Neuronal stem cell (in vitro differentiated cells): ENCODE measurements at regions not wholly inside any gene's neighbourhood (a gene's known extent, or its start where the extent isn't known, plus 50 kb on each side); places are given as distances from the start of the nearest gene placed in this dataset.

Source experiments
- DNase-seq: peaks from one replicate; pipeline ENCODE4 v3.0.0-alpha.2; 2013; ENCODE audit warnings: low spot score
- H2AFZ ChIP-seq: one replicate; pipeline ENCODE4 v1.6.1; 2013; ENCODE audit warnings: mild to moderate bottlenecking, low read length, inconsistent platforms
- H2AK5ac ChIP-seq: 2 replicates; pipeline ENCODE4 v1.6.1; 2013; ENCODE audit warnings: low read depth, mild to moderate bottlenecking, inconsistent platforms, low read length, moderate library complexity, mixed read lengths
- H2BK120ac ChIP-seq: 2 replicates; pipeline ENCODE4 v1.6.1; 2013; ENCODE audit warnings: low read depth, mild to moderate bottlenecking, inconsistent platforms, low read length, moderate library complexity, mixed read lengths
- H2BK12ac ChIP-seq: one replicate; pipeline ENCODE4 v1.6.1; 2013; ENCODE audit warnings: low read length, inconsistent platforms
- H2BK15ac ChIP-seq: 2 replicates; pipeline ENCODE4 v1.6.1; 2013; ENCODE audit warnings: mild to moderate bottlenecking, low read length, inconsistent platforms, mixed read lengths
- H2BK5ac ChIP-seq: one replicate; pipeline ENCODE4 v1.6.1; 2013; ENCODE audit warnings: inconsistent platforms, mild to moderate bottlenecking, low read length, moderate library complexity
- H3K14ac ChIP-seq: one replicate; pipeline ENCODE4 v1.6.1; 2013; ENCODE audit warnings: low read length, inconsistent platforms
- H3K18ac ChIP-seq: 2 replicates; pipeline ENCODE4 v1.6.1; 2013; ENCODE audit warnings: low read length, inconsistent platforms
- H3K23ac ChIP-seq: 2 replicates; pipeline ENCODE4 v1.6.1; 2013; ENCODE audit warnings: low read depth, mild to moderate bottlenecking, mixed read lengths, low read length, inconsistent platforms; ENCODE audit not compliant: poor library complexity
- H3K27ac ChIP-seq: replicated peaks from 3 replicates; pipeline ENCODE4 v1.5.1; 2013; ENCODE audit warnings: low read length, inconsistent platforms
- H3K27me3 ChIP-seq, 3 experiments: 2 replicates each; pipeline ENCODE4 v1.6.1; 2013; ENCODE audit warnings: low read length in 3 of 3, mild to moderate bottlenecking in 2 of 3, inconsistent platforms in 1 of 3, low read depth in 1 of 3, mixed read lengths in 1 of 3, moderate library complexity in 1 of 3; ENCODE audit not compliant: control insufficient read depth in 3 of 3, insufficient read depth in 3 of 3
- H3K36me3 ChIP-seq, 2 donors: replicated peaks in 1 of 2; 2 replicates each; pipeline ENCODE4 v1.6.1; 2013; ENCODE audit warnings: low read length in 2 of 2; ENCODE audit not compliant: control insufficient read depth in 2 of 2, insufficient read depth in 2 of 2
- H3K4ac ChIP-seq: 2 replicates; pipeline ENCODE4 v1.6.1; 2013; ENCODE audit warnings: inconsistent platforms, mild to moderate bottlenecking, low read length, moderate library complexity
- H3K4me1 ChIP-seq, 2 donors: 1 replicate in 1 of 2; 2 replicates in 1 of 2; pipeline ENCODE4 v1.6.1; 2013; ENCODE audit warnings: low read length in 2 of 2, low read depth in 1 of 2; ENCODE audit not compliant: control insufficient read depth in 2 of 2, insufficient read depth in 1 of 2
- H3K4me2 ChIP-seq: one replicate; pipeline ENCODE4 v1.6.1; 2013; ENCODE audit warnings: mild to moderate bottlenecking, low read length, inconsistent platforms; ENCODE audit not compliant: insufficient read depth, poor library complexity, severe bottlenecking
- H3K4me3 ChIP-seq, 2 donors: 2 replicates each; pipeline ENCODE4 v1.5.1; 2013; ENCODE audit warnings: low read length in 2 of 2, mild to moderate bottlenecking in 2 of 2, inconsistent platforms in 1 of 2, moderate library complexity in 1 of 2
- H3K79me1 ChIP-seq: one replicate; pipeline ENCODE4 v1.6.1; 2013; ENCODE audit warnings: low read depth, mild to moderate bottlenecking, inconsistent platforms, low read length, moderate library complexity
- H3K9ac ChIP-seq: one replicate; pipeline ENCODE4 v1.6.1; 2013; ENCODE audit warnings: mild to moderate bottlenecking, low read depth, low read length, inconsistent platforms; ENCODE audit not compliant: poor library complexity
- H3K9me3 ChIP-seq, 2 donors: replicated peaks in 1 of 2; 2 replicates each; pipeline versions ENCODE3 to v1.6.1; 2013; ENCODE audit warnings: low read length in 2 of 2, mild to moderate bottlenecking in 2 of 2, inconsistent platforms in 1 of 2, low read depth in 1 of 2, mixed read lengths in 1 of 2, moderate library complexity in 1 of 2; ENCODE audit not compliant: control insufficient read depth in 2 of 2, insufficient read depth in 1 of 2
- H4K8ac ChIP-seq: one replicate; pipeline ENCODE4 v1.6.1; 2013; ENCODE audit warnings: low read depth, mild to moderate bottlenecking, inconsistent platforms, low read length, moderate library complexity
- H4K91ac ChIP-seq: one replicate; pipeline ENCODE4 v1.6.1; 2013; ENCODE audit warnings: low read length, low read depth, mild to moderate bottlenecking, inconsistent platforms; ENCODE audit not compliant: poor library complexity
- WGBS, 2 donors: extraction: QIAGEN DNeasy Blood & Tissue Kit; methylation state at CpG; one replicate each; pipeline ENCODE4 v1.1.7; 2013; ENCODE audit warnings: missing lambda C conversion rate in 2 of 2, mixed read lengths in 1 of 2; ENCODE audit not compliant: insufficient read length in 2 of 2, insufficient replicate concordance in 1 of 2; ENCODE audit errors: extremely low coverage in 2 of 2; 5-methylcytosine and 5-hydroxymethylcytosine counted together

- Histone ChIP-seq H3K4me2 (no peak overlapping the region), H2BK12ac (no peak overlapping the region), H3K27ac (no peak overlapping the region), H2AFZ (no peak overlapping the region), H3K36me3 (no peaks in the 10 kb centered on the region), H3K4me1 (no peaks in the 10 kb centered on the region), H4K8ac (no peak overlapping the region), H2BK15ac (no peak overlapping the region), H2AK5ac (no peak overlapping the region), H3K4me3 (no peak overlapping the region), H3K9ac (no peak overlapping the region), H3K4ac (no peak overlapping the region), H3K9me3 (no peaks in the 10 kb centered on the region), H3K27me3 (peaks cover 0 to 12% (median 0%) of the 10 kb centered on the region in 3 experiments), H4K91ac (no peak overlapping the region), H3K23ac (no peak overlapping the region), H2BK120ac (no peak overlapping the region), H2BK5ac (no peak overlapping the region), H3K79me1 (no peaks in the 10 kb centered on the region), H3K14ac (no peak overlapping the region), H3K18ac (no peak overlapping the region)
- WGBS, 2 donors: no CpG with 5 or more reads among the region's 7 CpGs
- DNase-seq: no peak
These were observed 72.6 kb upstream of the CDH5 start for GRCh38 chr16:66293932-66294331.

DNA sequence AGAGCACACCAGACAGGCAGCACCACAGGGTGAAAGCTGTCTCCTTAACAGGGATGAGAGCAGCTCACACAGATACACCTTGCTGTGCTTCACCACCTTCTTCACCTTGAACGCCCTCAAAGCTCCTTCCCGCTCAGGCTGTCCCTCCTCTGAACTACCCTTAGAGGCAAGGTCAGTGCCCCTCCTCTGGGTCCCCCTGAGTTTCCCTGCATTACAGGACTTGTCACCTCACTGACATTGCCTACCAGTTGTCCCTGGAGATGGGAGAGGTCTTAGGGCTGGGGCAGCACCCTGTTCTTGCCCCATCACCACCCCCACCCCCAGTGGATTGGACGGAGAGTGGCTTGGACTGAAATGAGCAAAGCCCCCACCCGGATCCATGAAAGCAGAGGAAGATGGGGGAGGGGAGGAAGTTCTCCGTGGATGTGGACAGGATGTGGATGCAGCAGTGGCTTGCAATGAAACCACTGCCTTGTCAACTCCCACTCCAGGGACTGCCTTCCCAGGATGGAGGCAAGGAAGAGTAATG is 73.2 kb upstream of the CDH5 start:
- no peak overlapping the region for H4K8ac ChIP-seq
- no peak overlapping the region for H2BK120ac ChIP-seq
- H3K23ac ChIP-seq: no peak overlapping the region
- H3K9me3 ChIP-seq: no peaks in the 10 kb centered on the region
- H2BK5ac ChIP-seq: no peak overlapping the region
- H3K79me1 ChIP-seq: no peaks in the 10 kb centered on the region
- peaks cover 0 to 12% (median 0%) of the 10 kb centered on the region in 3 experiments for H3K27me3 ChIP-seq
- no peak overlapping the region for H3K14ac ChIP-seq
- no peak overlapping the region for H3K9ac ChIP-seq
- H3K36me3 ChIP-seq: no peaks in the 10 kb centered on the region
- DNase-seq: no peak
- no peak overlapping the region for H2BK12ac ChIP-seq
- WGBS, 2 donors: no CpG with 5 or more reads among the region's 5 CpGs
- no peak overlapping the region for H2AK5ac ChIP-seq
- no peak overlapping the region for H3K27ac ChIP-seq
- H2AFZ ChIP-seq: no peak overlapping the region
- no peak overlapping the region for H3K18ac ChIP-seq
- no peak overlapping the region for H3K4me3 ChIP-seq
- no peak overlapping the region for H2BK15ac ChIP-seq
- H3K4me1 ChIP-seq: no peaks in the 10 kb centered on the region
- H4K91ac ChIP-seq: no peak overlapping the region
- H3K4me2 ChIP-seq: no peak overlapping the region
- H3K4ac ChIP-seq: no peak overlapping the region

DNA sequence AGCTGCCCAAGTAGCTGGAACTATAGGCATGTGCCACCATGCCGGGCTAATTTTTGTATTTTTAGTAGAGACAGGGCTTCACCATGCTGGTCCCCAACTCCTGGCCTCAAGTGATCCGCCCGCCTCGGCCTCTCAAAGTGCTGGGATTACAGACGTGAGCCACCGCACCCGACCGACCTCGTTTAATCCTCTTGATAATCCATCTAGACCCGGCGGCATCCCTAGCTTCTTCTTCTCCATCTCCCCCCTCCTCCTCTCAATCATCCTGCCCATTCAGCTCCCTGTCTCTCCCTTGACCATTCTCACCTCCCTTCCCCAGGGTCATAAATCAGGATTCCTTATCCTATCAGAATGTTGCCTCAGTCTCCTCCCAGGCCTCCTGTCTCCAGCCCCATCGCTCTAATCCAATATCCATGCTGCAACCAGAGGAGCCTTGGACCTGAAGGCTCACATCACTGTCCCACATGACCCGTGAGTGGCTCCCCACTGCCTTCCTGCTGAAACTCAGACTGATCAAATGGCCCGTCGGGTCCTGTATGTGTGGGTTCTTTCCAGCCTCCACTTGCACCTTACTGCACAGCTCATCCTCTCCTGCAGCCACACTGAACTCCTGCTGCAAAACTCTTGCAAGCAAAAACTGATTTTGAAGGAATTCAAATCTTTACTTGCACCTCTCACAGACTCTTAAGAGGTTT is 74.1 kb upstream of the CDH5 start:
- Histone ChIP-seq H2BK15ac (no peak overlapping the region), H3K18ac (no peak overlapping the region), H3K79me1 (no peaks in the 10 kb centered on the region), H3K9ac (no peak overlapping the region), H4K91ac (peak overlapping the region; percentile 5), H3K27me3 (peaks cover 0 to 12% (median 0%) of the 10 kb centered on the region in 3 experiments), H3K4ac (no peak overlapping the region), H3K36me3 (no peaks in the 10 kb centered on the region), H3K27ac (no peak overlapping the region), H2BK12ac (no peak overlapping the region), H3K14ac (no peak overlapping the region), H2AFZ (no peak overlapping the region), H3K23ac (no peak overlapping the region), H3K9me3 (no peaks in the 10 kb centered on the region), H4K8ac (no peak overlapping the region), H2BK120ac (no peak overlapping the region), H3K4me2 (no peak overlapping the region), H3K4me1 (no peaks in the 10 kb centered on the region), H2BK5ac (no peak overlapping the region), H3K4me3 (no peak overlapping the region), H2AK5ac (no peak overlapping the region)
- DNase-seq: no peak
- WGBS, 2 donors: no CpG with 5 or more reads among the region's 15 CpGs

DNA sequence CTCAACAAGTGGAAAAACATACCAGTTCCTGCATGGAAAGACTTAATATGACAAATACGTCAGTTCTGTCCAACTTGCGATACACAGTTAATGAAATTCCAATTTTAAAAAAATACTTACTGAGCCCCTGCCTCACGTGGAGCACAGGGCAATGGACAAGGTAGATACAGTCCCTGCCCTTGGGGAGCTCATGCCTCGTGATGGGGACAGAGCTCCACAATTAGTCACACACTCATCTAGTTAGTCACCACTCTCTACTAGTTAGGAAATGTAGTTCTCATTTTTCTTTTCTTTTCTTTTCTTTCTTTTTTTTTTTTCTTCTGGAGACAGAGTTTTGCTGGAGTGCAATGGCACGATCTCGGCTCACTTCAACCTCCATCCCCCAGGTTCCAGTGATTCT is 74.7 kb upstream of the CDH5 start:
- Histone ChIP-seq H3K36me3 (no peaks in the 10 kb centered on the region), H2BK15ac (no peak overlapping the region), H3K79me1 (no peaks in the 10 kb centered on the region), H3K4me1 (no peaks in the 10 kb centered on the region), H2BK12ac (no peak overlapping the region), H4K91ac (no peak overlapping the region), H3K27me3 (peaks cover 0 to 12% (median 0%) of the 10 kb centered on the region in 3 experiments), H3K4me2 (no peak overlapping the region), H2AFZ (no peak overlapping the region), H3K9ac (no peak overlapping the region), H3K27ac (no peak overlapping the region), H3K23ac (no peak overlapping the region), H2BK120ac (no peak overlapping the region), H3K9me3 (no peaks in the 10 kb centered on the region), H3K4me3 (no peak overlapping the region), H2AK5ac (no peak overlapping the region), H4K8ac (no peak overlapping the region), H3K4ac (no peak overlapping the region), H2BK5ac (no peak overlapping the region), H3K14ac (no peak overlapping the region), H3K18ac (no peak overlapping the region)
- no CpG with 5 or more reads among the region's 6 CpGs for WGBS, 2 donors
- DNase-seq: no peak
